ENCODE measurements at regions not wholly inside any gene's neighbourhood (a gene's known extent, or its start where the extent isn't known, plus 50 kb on each side); places are given as distances from the start of the nearest gene placed in this dataset.

- Histone ChIP-seq H3K27me3 (no peaks in the 10 kb centered on the region), H3K36me3 (no peaks in the 10 kb centered on the region), H3K9me3 (no peaks in the 10 kb centered on the region), H3K4me3 (no peak overlapping the region)
- DNase-seq = no peak
These were observed 467.2 kb downstream of the TTLL7 start for GRCh38 chr1:83531521-83532309.

- H3K36me3 ChIP-seq = no peaks in the 10 kb centered on the region
- no peaks in the 10 kb centered on the region for H3K27me3 ChIP-seq
- no peaks in the 10 kb centered on the region for H3K9me3 ChIP-seq
- no peak for DNase-seq
- H3K4me3 ChIP-seq = no peak overlapping the region
These were observed 468.4 kb downstream of the TTLL7 start for GRCh38 chr1:83530506-83530905.

GRCh38 chr1:83527987-83528386, 470.9 kb downstream of the TTLL7 start:
- Histone ChIP-seq H3K36me3 (no peaks in the 10 kb centered on the region), H3K9me3 (no peaks in the 10 kb centered on the region), H3K27me3 (no peaks in the 10 kb centered on the region), H3K4me3 (no peak overlapping the region)
- DNase-seq = no peak

- no peaks in the 10 kb centered on the region for H3K36me3 ChIP-seq
- no peak for DNase-seq
- H3K9me3 ChIP-seq = no peaks in the 10 kb centered on the region
- H3K4me3 ChIP-seq = no peak overlapping the region
- H3K27me3 ChIP-seq = peaks cover 2% of the 10 kb centered on the region; the same call in 1 of the 2 replicates
These were observed 478.1 kb downstream of the TTLL7 start for GRCh38 chr1:83520797-83521196.

- DNase-seq = no peak
- Histone ChIP-seq H3K9me3 (no peaks in the 10 kb centered on the region), H3K4me3 (no peak overlapping the region), H3K36me3 (no peaks in the 10 kb centered on the region), H3K27me3 (no peaks in the 10 kb centered on the region)
These were observed 482.6 kb downstream of the TTLL7 start for GRCh38 chr1:83516369-83516768.

- H3K36me3 ChIP-seq = no peaks in the 10 kb centered on the region
- no peak for DNase-seq
These were observed 483.3 kb downstream of the TTLL7 start for GRCh38 chr1:83515578-83516154.

GRCh38 chr1:83512373-83513193, 486.3 kb downstream of the TTLL7 start:
- DNase-seq = no peak
- H3K27me3 ChIP-seq = no peaks in the 10 kb centered on the region
- H3K4me3 ChIP-seq = no peak overlapping the region
- no peaks in the 10 kb centered on the region for H3K36me3 ChIP-seq
- no peaks in the 10 kb centered on the region for H3K9me3 ChIP-seq

More at GRCh38 chr1:83515578-83516154, 483.3 kb downstream of the TTLL7 start:
- no peak overlapping the region for H3K4me3 ChIP-seq
- H3K27me3 ChIP-seq = no peaks in the 10 kb centered on the region
- no peaks in the 10 kb centered on the region for H3K9me3 ChIP-seq

- no peak overlapping the region for H3K4me3 ChIP-seq
- no peaks in the 10 kb centered on the region for H3K27me3 ChIP-seq
- no peak for DNase-seq
- H3K36me3 ChIP-seq = no peaks in the 10 kb centered on the region
- H3K9me3 ChIP-seq = no peaks in the 10 kb centered on the region
These were observed 487.7 kb downstream of the TTLL7 start for GRCh38 chr1:83511146-83511726.

- no peak for DNase-seq
- H3K9me3 ChIP-seq = no peaks in the 10 kb centered on the region
- H3K27me3 ChIP-seq = no peaks in the 10 kb centered on the region
- no peaks in the 10 kb centered on the region for H3K36me3 ChIP-seq
- H3K4me3 ChIP-seq = no peak overlapping the region
These were observed 489.6 kb downstream of the TTLL7 start for GRCh38 chr1:83509301-83509781.

- no peaks in the 10 kb centered on the region for H3K27me3 ChIP-seq
- no peaks in the 10 kb centered on the region for H3K9me3 ChIP-seq
- H3K4me3 ChIP-seq = no peak overlapping the region
- peak; percentile 55 for DNase-seq
- no peaks in the 10 kb centered on the region for H3K36me3 ChIP-seq
These were observed 490.3 kb downstream of the TTLL7 start for GRCh38 chr1:83508485-83509151.

GRCh38 chr1:83505148-83505547, 493.8 kb downstream of the TTLL7 start:
- no peaks in the 10 kb centered on the region for H3K36me3 ChIP-seq
- no peaks in the 10 kb centered on the region for H3K27me3 ChIP-seq
- H3K4me3 ChIP-seq = no peak overlapping the region
- DNase-seq = no peak
- no peaks in the 10 kb centered on the region; the same call in 1 of the 2 replicates for H3K9me3 ChIP-seq

GRCh38 chr1:83503153-83503552, 495.8 kb downstream of the TTLL7 start:
- Histone ChIP-seq H3K36me3 (no peaks in the 10 kb centered on the region), H3K4me3 (no peak overlapping the region), H3K9me3 (no peaks in the 10 kb centered on the region; the same call in 1 of the 2 replicates)

GRCh38 chr1:83500987-83501591, 497.8 kb downstream of the TTLL7 start:
- DNase-seq = no peak
- H3K36me3 ChIP-seq = no peaks in the 10 kb centered on the region
- no peak overlapping the region for H3K4me3 ChIP-seq

More at GRCh38 chr1:83503153-83503552, 495.8 kb downstream of the TTLL7 start:
- H3K27me3 ChIP-seq = no peaks in the 10 kb centered on the region
- no peak for DNase-seq

GRCh38 chr1:83500531-83500930, 498.4 kb downstream of the TTLL7 start:
- no peaks in the 10 kb centered on the region for H3K36me3 ChIP-seq
- no peak for DNase-seq
- no peak overlapping the region for H3K4me3 ChIP-seq
- no peaks in the 10 kb centered on the region; the same call in 1 of the 2 replicates for H3K9me3 ChIP-seq
- H3K27me3 ChIP-seq = no peaks in the 10 kb centered on the region

More at GRCh38 chr1:83500987-83501591, 497.8 kb downstream of the TTLL7 start:
- H3K9me3 ChIP-seq = no peaks in the 10 kb centered on the region; the same call in 1 of the 2 replicates
- H3K27me3 ChIP-seq = no peaks in the 10 kb centered on the region

GRCh38 chr1:83499998-83500397, 498.9 kb downstream of the TTLL7 start:
- H3K4me3 ChIP-seq = no peak overlapping the region
- H3K9me3 ChIP-seq = no peaks in the 10 kb centered on the region; the same call in 1 of the 2 replicates
- no peaks in the 10 kb centered on the region for H3K27me3 ChIP-seq
- H3K36me3 ChIP-seq = no peaks in the 10 kb centered on the region
- no peak for DNase-seq

GRCh38 chr1:83497563-83497962, 501.4 kb downstream of the TTLL7 start:
- Histone ChIP-seq H3K27me3 (no peaks in the 10 kb centered on the region), H3K9me3 (no peaks in the 10 kb centered on the region; the same call in 1 of the 2 replicates), H3K4me3 (no peak overlapping the region), H3K36me3 (no peaks in the 10 kb centered on the region)
- DNase-seq = no peak

All from MG63 (cell line).